Body of pancreas (tissue), 4 donors: ENCODE measurements at regions not wholly inside any gene's neighbourhood (a gene's known extent, or its start where the extent isn't known, plus 50 kb on each side); places are given as distances from the start of the nearest gene placed in this dataset.

Source experiments
- ATAC-seq: fragments of 150-250 bp; one replicate; pipeline ENCODE4 v1.9.1; 2016
- DNase-seq, 4 donors: peaks; one replicate each; pipeline ENCODE4 v3.0.0-alpha.2; 2019
- H3K27ac ChIP-seq, 4 donors: fragments of 200-600 bp; sonication (generic); 1 replicate in 3 of 4; 2 replicates in 1 of 4; pipeline versions ENCODE4 v1.5.1 to v1.6.1; 2016 to 2019; ENCODE audit warnings: mild to moderate bottlenecking in 1 of 4, mixed read lengths in 1 of 4, moderate library complexity in 1 of 4
- H3K27me3 ChIP-seq, 2 donors: fragments of 200-600 bp; sonication (generic); one replicate each; pipeline ENCODE4 v1.6.0; 2016; ENCODE audit warnings: mild to moderate bottlenecking in 1 of 2
- H3K36me3 ChIP-seq, 2 donors: fragments of 200-600 bp; sonication (generic); replicated peaks in 1 of 2; 2 replicates each; pipeline ENCODE4 v1.5.1; 2016; ENCODE audit warnings: low read depth in 2 of 2; ENCODE audit not compliant: insufficient read depth in 1 of 2
- H3K4me1 ChIP-seq: fragments of 200-600 bp; sonication (generic); one replicate; pipeline ENCODE4 v1.6.0; 2016
- H3K4me3 ChIP-seq, 2 donors: fragments of 200-600 bp; sonication (generic); 1 replicate in 1 of 2; 2 replicates in 1 of 2; pipeline ENCODE4 v1.5.1; 2016 to 2019
- H3K9me3 ChIP-seq, 3 donors: fragments of 200-600 bp; sonication (generic); 1 replicate in 2 of 3; 2 replicates in 1 of 3; pipeline ENCODE4 v1.5.1; 2016
- CTCF ChIP-seq, 7 experiments: fragments of 450-650 bp in 4 of 7; fragments of 200-600 bp in 3 of 7; sonication (generic) in 3 of 7; IDR thresholded peaks; one replicate each; pipeline ENCODE4 v1.5.1; 2016 to 2019; ENCODE audit warnings: antibody characterized with exemption in 7 of 7
- POLR2A ChIP-seq, 3 donors: fragments of 450-650 bp; IDR thresholded peaks; one replicate each; pipeline ENCODE4 v1.6.1; 2016; ENCODE audit warnings: antibody characterized with exemption in 3 of 3, mild to moderate bottlenecking in 2 of 3
- WGBS, 2 donors: methylation state at CpG; one replicate each; pipeline ENCODE4 v1.1.5; 2017; 5-methylcytosine and 5-hydroxymethylcytosine counted together
- intact Hi-C: fragments of 100-400 bp; cut with DNase I; formaldehyde crosslinking; loops from one replicate; pipeline ENCODE4 v1.15.1; 2023

GRCh38 chr7:41020056-41020455 lies 682.8 kb downstream of the INHBA start:
- Histone ChIP-seq H3K27ac (no peak overlapping the region), H3K4me3 (no peak overlapping the region), H3K4me1 (no peaks in the 10 kb centered on the region), H3K9me3 (no peaks in the 10 kb centered on the region), H3K27me3 (no peaks in the 10 kb centered on the region), H3K36me3 (no peaks in the 10 kb centered on the region)
- intact Hi-C loops: no loop called here
- WGBS, 2 donors: 73 to 86% methylated on average over 1 of the region's 1 CpG
- TF ChIP-seq CTCF (IDR thresholded peaks at IDR 0.05) (no peak), POLR2A (IDR thresholded peaks at IDR 0.05) (no peak)
- no peak for ATAC-seq
- no peak for DNase-seq

- no peak for TF ChIP-seq POLR2A (IDR thresholded peaks at IDR 0.05)
- no peak for TF ChIP-seq CTCF (IDR thresholded peaks at IDR 0.05)
- WGBS, 2 donors: 48 to 73% methylated on average over 5 of the region's 5 CpGs
- Histone ChIP-seq H3K36me3 (no peaks in the 10 kb centered on the region), H3K4me3 (no peak overlapping the region), H3K27me3 (no peaks in the 10 kb centered on the region), H3K4me1 (no peaks in the 10 kb centered on the region), H3K27ac (no peak overlapping the region), H3K9me3 (no peaks in the 10 kb centered on the region)
- DNase-seq (no peak), ATAC-seq (no peak)
- intact Hi-C loops: no loop called here
Observed at GRCh38 chr7:41013117-41013516, 689.8 kb downstream of the INHBA start.

- no peak for ATAC-seq
- Histone ChIP-seq H3K4me1 (no peaks in the 10 kb centered on the region), H3K36me3 (no peaks in the 10 kb centered on the region), H3K9me3 (no peaks in the 10 kb centered on the region), H3K4me3 (no peak overlapping the region), H3K27me3 (no peaks in the 10 kb centered on the region), H3K27ac (no peak overlapping the region)
- TF ChIP-seq POLR2A (IDR thresholded peaks at IDR 0.05): no peak
- TF ChIP-seq CTCF (IDR thresholded peaks at IDR 0.05): no peak
- intact Hi-C loops: no loop called here
- DNase-seq: no peak
- WGBS, 2 donors: 69 to 81% methylated on average over 6 of the region's 6 CpGs
Observed at GRCh38 chr7:41012041-41012440, 690.8 kb downstream of the INHBA start.

GRCh38 chr7:41010967-41011366 lies 691.9 kb downstream of the INHBA start:
- H3K9me3 ChIP-seq: no peaks in the 10 kb centered on the region
- no peak for ATAC-seq
- no peak for TF ChIP-seq POLR2A (IDR thresholded peaks at IDR 0.05)
- TF ChIP-seq CTCF (IDR thresholded peaks at IDR 0.05): no peak
- no peak for DNase-seq
- 37 to 53% methylated on average over 4 of the region's 4 CpGs for WGBS, 2 donors
- H3K27me3 ChIP-seq: no peaks in the 10 kb centered on the region
- H3K4me3 ChIP-seq: no peak overlapping the region
- H3K4me1 ChIP-seq: no peaks in the 10 kb centered on the region
- no peak overlapping the region for H3K27ac ChIP-seq
- no peaks in the 10 kb centered on the region for H3K36me3 ChIP-seq
- intact Hi-C loops: no loop called here

- H3K9me3 ChIP-seq: no peaks in the 10 kb centered on the region
- intact Hi-C loops: no loop called here
- H3K4me1 ChIP-seq: no peaks in the 10 kb centered on the region
- DNase-seq (no peak), ATAC-seq (no peak)
- no peaks in the 10 kb centered on the region for H3K36me3 ChIP-seq
- WGBS, 2 donors: 58 to 64% methylated on average over 3 of the region's 3 CpGs
- TF ChIP-seq POLR2A (IDR thresholded peaks at IDR 0.05): no peak
- TF ChIP-seq CTCF (IDR thresholded peaks at IDR 0.05): no peak
- H3K27ac ChIP-seq: no peak overlapping the region
- H3K4me3 ChIP-seq: no peak overlapping the region
- no peaks in the 10 kb centered on the region for H3K27me3 ChIP-seq
Observed at GRCh38 chr7:41010418-41010817, 692.5 kb downstream of the INHBA start.
